GM19463 (cell line): ENCODE measurements at regions not wholly inside any gene's neighbourhood (a gene's known extent, or its start where the extent isn't known, plus 50 kb on each side); places are given as distances from the start of the nearest gene placed in this dataset.
"Not testable (repeated sequence)": the region's sequence is repeated elsewhere in the genome, so short reads cannot be mapped to it uniquely, and the experiment has no call there.

Experiments
- ATAC-seq: cut with Tn5 transposase; IDR thresholded peaks from one replicate; pipeline ENCODE4 v1.9.1; 2021; ENCODE audit warnings: mild to moderate bottlenecking, moderate library complexity; ENCODE audit not compliant: unreplicated experiment

DNA sequence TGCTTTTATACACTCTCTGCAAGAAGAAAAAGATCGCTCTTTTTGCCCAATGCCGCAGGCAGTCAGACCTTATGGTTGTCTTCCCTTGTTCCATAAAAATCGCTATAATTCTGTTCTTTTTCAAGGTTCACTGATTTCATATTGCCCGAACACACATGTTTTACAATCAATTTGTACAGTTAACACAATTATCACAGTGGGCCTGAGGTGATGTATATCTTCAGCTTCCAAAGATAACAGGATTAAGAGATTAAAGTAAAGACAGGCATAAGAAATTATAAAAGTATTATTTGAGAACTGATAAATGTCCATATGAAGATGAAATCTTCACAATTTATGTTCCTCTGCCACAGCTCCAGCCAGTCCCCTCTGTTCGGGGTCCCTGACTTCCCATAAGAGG lies 703.4 kb upstream of the RAG2 start:
- ATAC-seq, result not testable (repeated sequence)

DNA sequence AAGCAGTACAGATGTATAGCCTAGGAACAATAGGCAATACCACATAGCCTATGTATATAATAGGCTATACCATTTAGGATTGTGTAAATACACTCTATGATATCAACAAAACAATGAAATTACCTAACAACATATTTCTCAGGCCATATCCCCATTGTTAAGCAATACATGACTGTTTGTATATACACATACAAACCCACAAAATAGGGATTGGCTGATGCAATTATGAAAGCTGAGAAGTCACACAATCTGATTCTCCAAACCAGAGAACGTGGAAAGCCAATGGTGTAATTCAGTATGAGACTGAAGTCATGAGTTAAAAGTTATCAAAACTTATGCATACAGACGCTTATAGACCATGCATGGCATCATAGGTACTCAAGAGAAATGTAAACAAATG lies 700.1 kb upstream of the RAG2 start:
- no peak for ATAC-seq

DNA sequence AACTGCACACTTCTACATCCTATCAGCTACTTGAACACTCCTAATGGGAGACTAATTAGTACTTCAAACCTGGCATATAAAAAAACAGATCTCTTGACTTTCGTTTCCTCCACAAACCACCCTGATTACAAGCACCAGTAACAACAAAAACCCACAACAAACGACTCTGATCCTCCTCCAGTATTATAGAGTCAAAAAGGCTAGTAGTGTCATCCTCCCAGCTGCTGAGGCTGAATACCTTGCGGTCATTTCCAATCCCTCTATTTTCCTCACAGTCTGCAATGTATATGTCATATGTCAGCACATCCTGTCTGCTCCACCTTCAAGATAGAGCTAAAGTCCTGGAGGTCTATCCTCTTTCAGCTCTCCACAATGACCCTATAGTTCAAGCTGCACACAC lies 688.9 kb upstream of the RAG2 start:
- no peak for ATAC-seq

DNA sequence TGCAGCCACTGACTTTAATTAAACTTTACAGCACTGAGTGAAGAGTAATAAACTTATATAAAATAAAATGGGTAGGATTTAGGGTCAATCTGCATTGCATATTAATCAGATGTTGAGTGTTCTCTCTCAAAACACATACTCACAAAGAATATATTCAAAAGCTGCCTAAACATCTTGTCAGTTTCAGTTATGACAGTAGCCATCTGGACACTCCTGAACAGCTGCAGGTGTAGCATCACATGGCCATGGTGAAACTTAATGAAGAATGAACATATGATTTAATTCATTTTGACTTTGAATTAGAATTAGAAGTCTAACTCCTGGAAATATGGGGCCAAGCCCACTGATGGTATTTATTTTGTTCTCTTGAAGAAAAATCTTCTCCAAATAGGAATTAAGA lies 684.3 kb upstream of the RAG2 start:
- ATAC-seq, result no peak

DNA sequence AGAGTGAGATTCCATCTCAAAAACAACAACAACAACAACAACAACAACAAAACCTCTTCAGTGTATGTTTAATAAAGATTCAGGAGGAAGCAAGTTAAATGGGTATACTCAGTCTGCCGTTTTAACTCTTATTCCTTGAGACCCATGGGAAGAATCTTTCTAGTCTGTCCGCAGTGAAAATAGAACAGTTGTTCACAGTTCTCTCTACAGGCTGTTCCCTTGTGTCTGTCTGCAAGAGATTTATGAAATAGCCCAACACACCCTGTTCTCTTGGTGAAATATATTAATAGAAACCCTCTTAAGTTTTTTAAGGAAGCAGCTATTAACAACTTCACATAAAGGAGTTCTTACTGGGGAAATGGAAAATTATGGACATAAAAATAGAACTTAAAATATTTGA lies 682.2 kb upstream of the RAG2 start:
- ATAC-seq, result no peak

DNA sequence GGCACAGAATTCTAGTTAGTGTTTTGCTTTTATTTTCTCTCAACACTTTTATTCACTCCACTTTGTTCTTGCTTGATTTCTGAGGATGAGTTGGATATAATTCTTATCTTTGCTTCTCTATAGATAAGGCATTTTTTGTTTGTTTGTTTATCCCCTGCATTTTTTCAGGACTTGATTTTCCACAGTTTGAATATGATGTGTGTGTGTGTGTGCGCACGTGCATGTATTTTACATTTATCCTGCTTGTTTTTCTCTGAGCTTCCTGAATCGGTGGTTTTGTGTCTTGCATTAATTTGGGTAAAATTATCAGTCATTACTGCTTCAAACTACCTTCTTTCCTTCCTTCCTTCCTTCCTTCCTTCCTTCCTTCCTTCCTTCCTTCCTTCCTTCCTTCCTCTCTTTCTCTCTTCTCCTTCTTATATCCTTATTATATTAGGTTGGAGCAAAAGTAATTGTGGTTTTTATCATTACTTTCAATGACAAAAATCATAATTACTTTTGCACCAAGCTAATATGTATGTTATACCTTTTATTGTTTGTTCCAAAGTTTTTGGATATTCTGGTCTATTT lies 679.9 kb upstream of the RAG2 start:
- no peak for ATAC-seq

DNA sequence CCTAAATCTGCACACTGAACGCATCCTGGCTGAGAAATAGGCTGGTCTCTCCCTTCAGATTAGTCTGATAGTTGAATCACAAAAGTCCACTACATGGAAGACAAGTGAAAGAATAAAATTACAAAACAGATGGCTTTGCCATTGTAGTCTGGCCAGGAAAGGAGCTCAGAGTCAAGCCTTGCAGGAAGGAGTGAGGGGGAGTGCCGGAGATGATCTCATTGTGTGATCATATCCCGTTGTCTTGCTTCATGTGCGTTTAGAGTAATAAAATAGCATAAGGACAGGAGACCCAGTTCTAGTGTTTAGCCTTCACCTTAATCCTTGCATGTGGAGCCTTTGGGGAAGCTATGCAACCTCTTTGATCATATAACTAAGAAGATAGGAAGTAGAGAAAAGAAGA lies 666.7 kb upstream of the RAG2 start:
- ATAC-seq, result no peak

DNA sequence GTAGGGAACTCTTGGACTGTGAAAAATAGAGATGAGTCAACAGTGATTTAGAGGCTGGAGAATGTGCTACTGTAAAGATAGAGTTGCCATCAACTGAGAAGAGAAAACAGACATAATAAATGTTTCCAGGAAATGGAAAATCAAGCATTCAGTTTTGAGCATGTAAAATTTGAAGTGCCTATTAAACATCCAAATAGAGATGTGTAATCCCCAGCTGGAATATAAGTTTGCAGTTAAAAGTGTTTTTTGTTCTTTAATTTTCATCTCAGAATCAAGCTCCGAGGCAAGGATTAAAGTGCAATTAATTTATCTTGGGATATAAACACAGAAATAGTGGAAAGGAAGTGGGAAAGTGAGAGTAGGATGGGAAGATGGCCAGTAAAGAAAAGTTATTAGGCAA lies 666.0 kb upstream of the RAG2 start:
- no peak for ATAC-seq

DNA sequence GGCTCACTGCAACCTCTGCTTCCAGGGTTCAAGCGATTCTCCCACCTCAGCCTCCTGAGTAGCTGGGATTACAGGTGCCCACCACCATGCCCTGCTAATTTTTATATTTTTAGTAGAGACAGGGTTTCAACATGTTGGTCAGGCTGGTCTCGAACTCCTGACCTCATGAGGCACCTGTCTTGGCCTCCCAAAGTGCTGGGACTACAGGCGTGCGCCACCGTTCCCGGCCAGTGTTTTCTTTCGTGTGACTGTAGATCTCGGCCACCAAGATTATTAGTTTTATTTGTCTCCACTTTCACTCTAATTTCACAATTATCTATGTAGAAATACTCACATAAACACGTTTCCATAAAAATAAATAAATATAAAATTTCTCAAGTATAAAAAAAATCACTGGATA lies 665.4 kb upstream of the RAG2 start:
- ATAC-seq, result not testable (repeated sequence)

DNA sequence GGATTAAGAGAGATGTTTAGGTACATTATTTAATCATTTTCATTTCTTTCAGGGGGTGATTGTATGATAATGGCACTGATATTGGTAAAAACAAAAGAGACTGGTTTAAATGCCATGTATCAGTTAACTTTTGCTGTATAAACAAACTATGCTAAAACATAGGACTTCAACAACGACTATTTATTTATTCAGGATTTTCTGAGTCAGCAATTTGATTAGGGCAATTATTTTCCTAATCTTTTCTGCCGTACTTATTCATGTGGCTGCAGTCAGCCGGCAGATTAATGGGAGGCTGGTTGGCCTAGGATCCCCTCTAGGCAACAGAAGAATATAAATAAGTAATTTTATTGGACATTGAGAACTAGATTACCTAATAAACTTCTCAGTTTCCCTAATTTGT lies 661.7 kb upstream of the RAG2 start:
- no peak for ATAC-seq

DNA sequence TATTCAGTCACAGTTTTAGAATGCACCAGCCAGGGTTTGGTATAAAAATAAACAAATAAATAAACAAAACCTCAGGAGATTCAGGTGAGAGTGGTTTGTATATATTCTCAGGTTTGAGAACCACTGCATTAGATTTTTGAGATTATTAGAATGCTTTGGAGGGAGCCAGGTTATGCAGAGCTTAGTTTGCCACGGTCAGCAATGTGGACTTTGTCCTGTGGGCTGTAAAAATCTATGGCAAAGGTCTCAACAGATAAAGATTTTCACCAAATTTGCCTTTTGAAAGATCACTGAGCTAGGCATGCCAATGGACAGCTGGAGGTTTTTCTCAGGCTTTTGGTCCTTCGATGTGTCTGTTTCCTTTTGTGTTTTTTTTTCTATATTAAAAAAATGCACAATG lies 650.1 kb upstream of the RAG2 start:
- ATAC-seq, result no peak

DNA sequence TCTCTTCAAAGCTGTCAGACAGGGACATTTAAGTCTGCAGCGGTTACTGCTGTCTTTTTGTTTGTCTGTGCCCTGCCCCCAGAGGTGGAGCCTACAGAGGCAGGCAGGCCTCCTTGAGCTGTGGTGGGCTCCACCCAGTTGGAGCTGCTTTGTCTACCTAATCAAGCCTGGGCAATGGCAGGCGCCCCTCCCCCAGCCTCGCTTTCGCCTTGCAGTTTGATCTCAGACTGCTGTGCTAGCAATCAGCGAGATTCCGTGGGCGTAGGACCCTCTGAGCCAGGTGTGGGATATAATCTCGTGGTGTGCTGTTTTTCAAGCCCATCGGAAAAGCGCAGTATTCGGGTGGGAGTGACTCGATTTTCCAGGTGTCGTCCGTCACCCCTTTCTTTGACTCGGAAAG lies 648.1 kb upstream of the RAG2 start:
- not testable (repeated sequence) for ATAC-seq

DNA sequence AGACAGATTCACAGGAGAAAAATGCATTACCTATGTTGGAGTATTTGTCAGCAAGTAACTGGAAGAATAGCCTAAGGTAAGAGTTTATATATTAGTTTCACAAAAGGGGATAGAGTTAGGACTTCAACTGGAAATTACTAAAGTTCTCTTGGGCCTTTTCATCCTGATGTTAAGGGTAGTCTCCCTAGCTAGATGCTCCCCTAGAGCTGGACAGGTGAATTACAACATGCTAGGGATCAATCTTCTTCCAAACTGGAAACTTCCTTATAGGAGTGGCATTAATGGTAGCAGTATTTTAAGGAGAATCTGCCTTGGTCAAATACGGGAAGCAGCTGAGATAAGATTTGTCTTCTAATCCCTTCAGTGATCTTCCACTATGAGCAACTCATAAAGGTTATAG lies 632.8 kb upstream of the RAG2 start:
- no peak for ATAC-seq

DNA sequence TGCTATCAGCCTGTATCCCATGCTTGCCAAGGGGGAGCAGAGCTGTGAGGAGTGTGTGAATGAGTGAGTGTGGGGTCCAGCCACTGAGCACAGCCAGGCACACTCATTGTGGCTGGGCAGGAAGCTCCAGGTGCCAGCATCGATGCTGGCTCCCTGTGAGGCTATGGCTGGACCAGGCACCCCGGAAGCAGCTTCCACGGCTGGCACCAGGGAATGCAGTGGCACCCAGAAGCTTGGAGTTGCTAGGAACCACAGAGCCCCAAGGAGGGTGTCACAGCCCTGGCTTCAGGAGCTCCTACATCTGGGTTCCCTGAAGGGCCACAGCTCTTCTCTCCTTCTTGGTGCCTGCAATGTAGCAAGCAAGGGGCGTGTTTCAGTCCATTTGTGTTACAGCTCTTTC lies 625.9 kb upstream of the RAG2 start:
- no peak for ATAC-seq

DNA sequence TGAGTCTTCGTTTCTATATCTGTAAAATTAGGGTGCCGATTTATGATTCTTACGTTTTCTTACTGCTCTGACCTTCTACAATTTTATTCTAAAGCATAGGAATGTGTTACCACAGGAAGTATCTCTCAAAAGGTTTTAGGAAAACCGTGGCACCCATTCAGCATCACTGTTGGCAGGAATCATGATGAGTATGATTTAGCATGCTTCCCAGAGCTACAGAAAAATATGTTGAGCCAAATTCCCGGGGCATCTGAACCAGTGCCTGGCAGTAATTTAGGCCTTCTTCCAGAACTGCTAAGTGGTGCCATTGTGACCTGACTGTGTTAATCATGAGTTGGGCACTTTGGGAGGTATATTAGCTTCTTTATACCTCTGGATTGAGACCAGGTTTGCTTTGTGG lies 605.0 kb upstream of the RAG2 start:
- ATAC-seq, result no peak

DNA sequence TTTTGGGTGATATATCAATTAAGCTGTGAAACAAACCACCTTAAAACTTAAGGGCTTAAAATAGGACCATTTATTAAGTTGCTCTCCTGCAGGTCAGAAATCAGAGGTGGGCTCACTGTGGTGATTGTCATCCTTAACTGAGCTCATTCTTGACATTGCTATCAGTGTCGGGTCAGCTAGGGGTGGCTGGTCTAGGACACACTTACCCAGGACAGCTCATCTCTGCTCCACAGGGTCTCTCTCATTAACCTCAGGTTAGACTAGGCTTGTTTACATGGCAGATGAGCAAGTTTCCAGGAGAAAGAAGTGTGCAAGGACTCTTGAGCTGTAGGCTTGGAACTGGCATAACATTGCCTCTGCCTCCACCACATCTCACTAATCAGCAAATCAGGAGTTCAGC lies 601.0 kb upstream of the RAG2 start:
- ATAC-seq, result no peak

DNA sequence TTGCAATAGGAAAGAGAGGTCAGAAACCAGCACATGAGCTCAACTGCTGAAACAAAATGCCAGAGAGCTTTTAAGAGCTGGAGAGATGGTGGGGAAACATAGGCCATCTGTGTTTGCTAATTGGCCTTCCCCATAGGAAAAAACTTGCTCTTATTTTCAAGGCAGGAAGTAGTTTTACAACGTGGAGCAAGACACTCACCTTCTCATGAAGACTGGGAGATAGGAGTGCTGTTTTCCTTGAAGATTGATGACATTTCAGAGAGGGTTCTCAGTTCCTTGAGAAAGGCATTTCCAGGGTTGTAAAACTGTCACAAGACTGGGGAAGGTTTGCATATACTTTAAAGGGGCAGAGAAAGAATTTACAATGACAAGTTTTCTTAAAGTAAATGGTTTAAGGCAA lies 586.3 kb upstream of the RAG2 start:
- ATAC-seq, result no peak

DNA sequence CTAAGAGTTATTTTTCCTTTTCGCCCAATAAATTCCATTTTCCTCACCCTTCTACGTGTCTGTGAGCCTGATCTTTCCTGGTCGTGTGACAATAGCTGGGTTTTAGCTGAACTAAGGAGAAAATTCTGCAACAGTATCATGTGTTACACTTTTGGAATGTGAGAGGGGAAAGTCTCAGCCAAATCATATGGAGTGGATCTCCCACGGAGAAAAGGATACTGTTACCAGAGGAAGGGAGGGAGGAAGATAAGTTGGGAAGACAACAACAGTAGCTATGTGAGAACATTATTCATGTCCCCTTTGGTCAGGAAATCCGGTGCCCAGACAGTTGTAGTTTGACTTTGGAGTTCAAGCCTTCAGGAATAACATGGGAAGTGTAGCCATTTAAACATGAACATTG lies 584.0 kb upstream of the RAG2 start:
- ATAC-seq, result no peak

DNA sequence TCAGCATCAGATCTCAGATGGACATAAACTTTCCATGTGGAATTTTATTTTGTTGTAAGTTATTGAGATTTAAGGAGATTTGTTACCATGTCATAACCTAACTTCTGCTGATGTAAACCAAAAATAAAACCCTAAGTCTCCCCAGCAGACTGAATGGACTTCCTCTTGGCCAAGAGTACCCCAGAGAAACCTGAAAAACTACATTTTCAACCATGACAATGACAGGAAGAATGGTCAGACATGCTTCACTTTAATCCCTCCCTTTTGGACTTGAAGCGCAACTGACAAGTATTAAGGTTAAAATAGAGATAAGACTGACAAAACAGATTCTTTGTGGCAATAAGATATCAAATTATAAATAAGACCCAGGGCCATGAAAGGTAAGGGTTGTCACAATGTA lies 579.7 kb upstream of the RAG2 start:
- ATAC-seq, result no peak

DNA sequence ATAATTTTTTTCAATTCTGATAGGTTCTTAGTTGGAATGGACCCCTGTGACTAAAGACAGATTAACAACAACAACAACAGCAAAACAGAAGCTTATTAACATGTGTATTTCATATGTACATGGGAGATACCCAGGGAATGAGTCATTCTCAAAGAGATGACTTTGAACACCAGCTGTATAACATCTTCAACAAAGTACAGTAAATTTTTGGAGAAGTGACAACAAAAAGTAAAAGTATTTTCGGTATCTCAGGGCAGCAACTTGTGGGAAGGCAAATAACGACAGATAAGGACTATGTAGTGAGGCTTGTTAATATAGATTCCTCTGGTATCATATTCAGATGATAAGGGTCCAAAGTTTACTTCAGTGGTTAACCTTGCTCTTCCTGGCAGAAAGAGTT lies 573.4 kb upstream of the RAG2 start:
- no peak for ATAC-seq

DNA sequence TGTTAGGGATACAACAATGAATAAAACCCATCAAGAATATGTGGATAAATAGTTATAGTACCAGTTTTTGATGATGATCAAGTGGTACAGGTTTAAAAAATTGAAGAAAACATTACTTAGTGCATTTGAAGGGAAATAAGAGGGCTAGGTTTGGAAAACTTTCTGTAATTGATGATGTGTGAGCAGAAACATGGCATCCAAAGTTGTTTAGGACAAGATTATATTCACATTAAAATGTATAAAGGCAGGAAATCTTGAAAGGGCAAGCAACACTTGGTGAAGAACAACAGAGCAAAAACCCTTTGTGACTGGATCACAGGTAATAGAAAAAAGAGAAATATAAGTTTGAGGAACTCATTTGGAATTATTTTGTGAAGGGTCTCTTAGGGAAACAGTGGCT lies 572.3 kb upstream of the RAG2 start:
- no peak for ATAC-seq

DNA sequence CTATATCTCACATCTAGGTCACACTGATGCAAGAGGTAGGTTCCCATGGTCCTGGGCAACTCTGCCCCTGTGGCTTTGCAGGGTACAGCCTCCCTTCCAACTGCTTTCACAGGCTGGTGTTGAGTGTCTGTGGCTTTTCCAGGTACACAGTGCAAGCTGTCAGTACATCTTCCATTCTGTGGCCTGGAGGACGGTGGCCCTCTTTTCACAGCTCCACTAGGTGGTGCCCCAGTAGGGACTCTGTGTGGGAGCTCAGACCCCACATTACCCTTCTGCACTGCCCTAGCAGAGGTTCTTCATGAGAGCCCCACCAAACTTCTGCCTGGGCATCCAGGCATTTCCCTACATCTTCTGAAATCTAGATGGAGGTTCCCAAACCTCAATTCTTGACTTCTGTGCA lies 547.4 kb upstream of the RAG2 start:
- ATAC-seq, result not testable (repeated sequence)

DNA sequence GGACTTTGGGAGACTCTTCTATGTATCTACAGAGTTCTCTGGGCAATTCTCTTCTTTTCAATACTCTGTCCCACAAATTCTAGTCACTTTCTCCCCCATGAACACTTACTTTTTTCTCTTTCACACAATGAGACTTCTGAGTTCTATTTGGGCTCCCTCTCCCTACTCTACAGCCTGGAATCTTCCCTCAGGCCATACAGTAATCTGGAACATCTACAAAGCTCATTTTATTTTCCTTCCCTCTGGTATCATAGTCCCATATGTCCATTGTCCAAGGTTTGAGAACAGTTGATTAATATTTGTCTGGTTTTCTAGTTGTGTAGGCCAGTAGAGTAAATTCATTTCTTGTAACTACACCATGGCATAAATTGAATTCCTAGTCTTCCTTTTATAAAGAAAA lies 544.6 kb upstream of the RAG2 start:
- no peak for ATAC-seq

DNA sequence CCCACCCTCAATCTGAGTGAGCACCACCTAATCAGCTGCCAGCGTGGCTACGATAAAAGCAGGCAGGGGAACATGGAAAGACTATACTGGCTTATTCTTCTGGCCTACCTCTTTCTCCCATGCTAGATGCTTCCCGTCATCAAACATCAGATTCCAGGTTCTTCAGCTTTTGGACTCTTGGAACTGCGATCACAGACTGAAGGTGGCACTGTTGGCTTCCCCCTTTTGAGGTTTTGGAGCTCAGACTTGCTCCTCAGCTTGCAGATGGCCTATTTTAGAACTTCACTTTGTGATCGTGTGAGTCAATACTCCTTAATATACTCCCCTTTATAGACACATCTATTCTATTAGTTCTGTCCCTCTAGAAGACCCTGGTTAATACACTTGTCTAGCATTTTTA lies 543.7 kb upstream of the RAG2 start:
- ATAC-seq, result no peak
